Adipocyte (in vitro differentiated cells): ENCODE measurements at regions not wholly inside any gene's neighbourhood (a gene's known extent, or its start where the extent isn't known, plus 50 kb on each side); places are given as distances from the start of the nearest gene placed in this dataset.
"Not testable (repeated sequence)": the region's sequence is repeated elsewhere in the genome, so short reads cannot be mapped to it uniquely, and the experiment has no call there.

Source experiments
- DNase-seq: peaks from one replicate; pipeline ENCODE4 v3.0.0-alpha.2; 2015; ENCODE audit warnings: low read depth
- H3K27me3 ChIP-seq: replicated peaks from 2 replicates; pipeline ENCODE4 v1.7.0; 2013; ENCODE audit warnings: mild to moderate bottlenecking, low read length, moderate library complexity; ENCODE audit not compliant: control insufficient read depth, insufficient read depth
- H3K36me3 ChIP-seq: 2 replicates; pipeline ENCODE4 v1.7.0; 2013; ENCODE audit warnings: low read length, mild to moderate bottlenecking, moderate library complexity; ENCODE audit not compliant: control insufficient read depth, insufficient read depth, severe bottlenecking
- H3K4me1 ChIP-seq: 2 replicates; pipeline ENCODE4 v1.7.0; 2013; ENCODE audit warnings: mild to moderate bottlenecking, low read length, moderate library complexity; ENCODE audit not compliant: control insufficient read depth, insufficient read depth
- H3K4me3 ChIP-seq: 2 replicates; pipeline ENCODE4 v1.7.0; 2013; ENCODE audit warnings: mild to moderate bottlenecking, low read length, moderate library complexity
- H3K9ac ChIP-seq: 2 replicates; pipeline ENCODE4 v1.7.0; 2013; ENCODE audit warnings: mild to moderate bottlenecking, low read length, moderate library complexity
- H3K9me3 ChIP-seq: 2 replicates; pipeline ENCODE4 v1.7.0; 2013; ENCODE audit warnings: mild to moderate bottlenecking, low read length, moderate library complexity; ENCODE audit not compliant: control insufficient read depth

- DNase-seq, H3K9ac ChIP-seq, H3K9me3 ChIP-seq, H3K4me1 ChIP-seq, H3K27me3 ChIP-seq, H3K36me3 ChIP-seq, H3K4me3 ChIP-seq: not testable (repeated sequence)
Observed at GRCh38 chr13:111672198-111672597, 351.8 kb downstream of the TEX29 start.

DNA sequence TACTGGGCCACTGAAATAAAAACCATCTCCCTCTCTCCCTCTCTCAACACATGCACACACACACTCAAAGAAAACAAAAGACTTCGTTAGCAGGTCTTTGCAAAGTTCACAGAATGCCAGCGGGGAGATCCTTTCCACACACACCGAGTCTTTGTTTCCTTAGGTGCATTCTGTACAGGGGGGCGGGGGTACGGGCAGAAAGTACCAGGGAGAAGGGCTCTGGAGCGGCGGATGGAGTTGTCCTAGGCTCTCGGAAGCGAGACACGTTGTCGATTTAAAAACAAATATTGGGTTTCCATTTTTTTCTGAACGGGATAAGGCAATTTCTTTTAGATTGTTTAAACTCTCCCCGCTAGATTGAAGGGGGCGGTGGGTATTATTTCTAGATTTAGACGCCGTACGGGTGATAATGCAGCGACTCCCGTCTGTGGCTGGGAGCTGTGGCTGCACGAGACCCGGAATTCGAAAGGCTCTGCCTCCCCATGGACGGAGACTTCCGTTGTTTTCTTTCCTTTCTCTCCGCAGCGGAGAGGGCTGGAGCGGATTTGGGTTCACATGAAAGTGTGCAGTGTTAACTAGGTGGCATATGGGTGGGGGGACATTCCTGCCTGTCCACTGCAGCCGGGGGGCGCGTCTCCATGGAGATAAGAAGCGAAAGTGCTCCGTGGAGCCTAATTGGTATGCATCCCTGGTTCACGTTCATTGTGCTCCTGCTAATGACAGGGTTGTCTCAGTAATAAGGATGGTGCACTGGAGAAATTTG lies 357.9 kb downstream of the TEX29 start:
- not testable (repeated sequence) for DNase-seq, H3K36me3 ChIP-seq, H3K9me3 ChIP-seq

GRCh38 chr13:111679645-111680044 lies 359.2 kb downstream of the TEX29 start:
- H3K4me1 ChIP-seq, H3K27me3 ChIP-seq, H3K4me3 ChIP-seq, H3K36me3 ChIP-seq, H3K9ac ChIP-seq, H3K9me3 ChIP-seq, DNase-seq: not testable (repeated sequence)

More for the DNA sequence above, 357.9 kb downstream of the TEX29 start:
- not testable (repeated sequence) for H3K27me3 ChIP-seq, H3K9ac ChIP-seq, H3K4me3 ChIP-seq, H3K4me1 ChIP-seq

DNA sequence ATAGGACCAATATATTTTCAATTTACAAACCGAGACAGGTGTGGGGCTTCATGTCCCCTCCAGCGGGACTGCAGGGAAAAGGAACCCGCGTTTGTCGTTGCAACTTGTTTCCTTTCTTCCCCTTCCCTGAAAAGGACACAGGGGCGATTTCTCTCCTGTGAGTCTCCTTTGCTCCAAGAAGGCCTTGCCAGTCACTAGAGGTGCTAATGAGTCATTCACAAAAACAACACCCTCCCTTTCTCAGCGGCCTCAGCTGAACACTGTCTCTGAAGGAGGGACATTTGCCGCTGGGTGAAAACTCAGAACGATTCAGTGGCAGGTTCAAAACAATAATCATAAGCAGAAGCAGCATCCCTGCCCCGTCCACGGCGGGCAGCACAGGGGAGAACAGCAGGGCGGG lies 359.7 kb downstream of the TEX29 start:
- not testable (repeated sequence) for H3K9me3 ChIP-seq, H3K36me3 ChIP-seq, H3K4me1 ChIP-seq, H3K27me3 ChIP-seq, H3K9ac ChIP-seq, DNase-seq, H3K4me3 ChIP-seq

DNA sequence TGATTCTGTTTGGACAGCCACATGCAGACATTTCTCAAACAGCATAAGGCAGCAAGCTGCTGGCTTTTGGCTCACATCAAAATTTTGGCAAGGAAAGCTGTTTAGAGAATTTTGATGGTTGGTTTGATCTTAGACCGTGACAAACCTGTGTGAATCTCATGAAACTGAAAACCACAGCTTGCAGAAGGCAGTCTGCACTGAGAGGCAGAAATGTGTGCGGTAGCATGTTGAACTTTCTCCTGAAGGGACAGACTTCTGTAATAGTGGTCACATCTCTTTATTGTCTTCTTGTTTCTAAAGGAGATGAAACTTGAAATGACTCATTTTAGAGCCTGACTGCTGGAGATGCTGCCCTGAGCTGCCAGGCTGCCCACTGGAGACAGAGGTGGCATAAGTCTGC lies 371.6 kb downstream of the TEX29 start:
- H3K4me1 ChIP-seq, H3K9ac ChIP-seq, DNase-seq, H3K4me3 ChIP-seq, H3K36me3 ChIP-seq, H3K27me3 ChIP-seq, H3K9me3 ChIP-seq: not testable (repeated sequence)

DNA sequence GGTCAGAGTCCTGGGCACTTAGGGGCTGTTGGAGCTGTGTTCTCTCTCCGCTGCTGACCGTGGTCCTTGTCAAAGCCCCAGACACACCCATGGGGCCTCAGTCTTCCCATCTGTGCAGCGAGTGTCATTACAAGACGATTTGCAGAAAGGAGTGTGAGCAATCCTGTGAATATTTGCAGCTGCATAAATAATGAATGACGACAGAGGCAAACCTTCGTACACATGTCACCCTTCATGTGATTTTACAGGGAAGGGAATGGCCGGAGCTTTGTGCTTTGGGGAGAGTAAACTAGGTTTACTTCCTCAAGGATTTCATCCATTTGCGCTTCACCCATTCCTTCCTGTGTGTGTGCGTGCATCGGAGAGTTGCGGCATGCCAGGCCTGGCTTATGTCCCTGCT lies 370.8 kb upstream of the SOX1 start:
- not testable (repeated sequence) for H3K9me3 ChIP-seq, H3K9ac ChIP-seq, H3K4me3 ChIP-seq, DNase-seq, H3K27me3 ChIP-seq, H3K36me3 ChIP-seq, H3K4me1 ChIP-seq

- DNase-seq, H3K27me3 ChIP-seq, H3K4me1 ChIP-seq, H3K9ac ChIP-seq, H3K36me3 ChIP-seq, H3K4me3 ChIP-seq, H3K9me3 ChIP-seq: not testable (repeated sequence)
Observed at GRCh38 chr13:111702059-111702458, 364.9 kb upstream of the SOX1 start.
